Lower leg skin (tissue), 4 donors: ENCODE measurements at regions not wholly inside any gene's neighbourhood (a gene's known extent, or its start where the extent isn't known, plus 50 kb on each side); places are given as distances from the start of the nearest gene placed in this dataset.

Experiments
- DNase-seq, 2 donors: peaks; one replicate each; pipeline ENCODE4 v3.0.0-alpha.2; 2019; ENCODE audit warnings: low spot score in 2 of 2
- H3K4me3 ChIP-seq: fragments of 200-600 bp; sonication (generic); 2 replicates; pipeline ENCODE4 v1.5.1; 2017; ENCODE audit warnings: mild to moderate bottlenecking, low read depth; ENCODE audit not compliant: poor library complexity, severe bottlenecking
- POLR2A ChIP-seq, 2 donors: fragments of 450-650 bp; IDR thresholded peaks; one replicate each; pipeline ENCODE4 v1.6.1; 2016 to 2017; ENCODE audit warnings: antibody characterized with exemption in 2 of 2, mild to moderate bottlenecking in 1 of 2, moderate library complexity in 1 of 2
- WGBS, 2 donors: methylation state at CpG; one replicate each; pipeline ENCODE4 v1.1.5; 2018; 5-methylcytosine and 5-hydroxymethylcytosine counted together
- intact Hi-C: fragments of 100-400 bp; cut with DNase I; formaldehyde crosslinking; loops from one replicate; pipeline ENCODE4 v1.15.0; 2023; ENCODE audit warnings: low total_unique reads
- TF ChIP-seq, protein P1 (sequence below), 3 donors: fragments of 450-650 bp; IDR thresholded peaks; one replicate each; pipeline ENCODE4 v1.5.1; 2016; ENCODE audit warnings: antibody characterized with exemption in 3 of 3, mild to moderate bottlenecking in 3 of 3, moderate library complexity in 2 of 3

DNA sequence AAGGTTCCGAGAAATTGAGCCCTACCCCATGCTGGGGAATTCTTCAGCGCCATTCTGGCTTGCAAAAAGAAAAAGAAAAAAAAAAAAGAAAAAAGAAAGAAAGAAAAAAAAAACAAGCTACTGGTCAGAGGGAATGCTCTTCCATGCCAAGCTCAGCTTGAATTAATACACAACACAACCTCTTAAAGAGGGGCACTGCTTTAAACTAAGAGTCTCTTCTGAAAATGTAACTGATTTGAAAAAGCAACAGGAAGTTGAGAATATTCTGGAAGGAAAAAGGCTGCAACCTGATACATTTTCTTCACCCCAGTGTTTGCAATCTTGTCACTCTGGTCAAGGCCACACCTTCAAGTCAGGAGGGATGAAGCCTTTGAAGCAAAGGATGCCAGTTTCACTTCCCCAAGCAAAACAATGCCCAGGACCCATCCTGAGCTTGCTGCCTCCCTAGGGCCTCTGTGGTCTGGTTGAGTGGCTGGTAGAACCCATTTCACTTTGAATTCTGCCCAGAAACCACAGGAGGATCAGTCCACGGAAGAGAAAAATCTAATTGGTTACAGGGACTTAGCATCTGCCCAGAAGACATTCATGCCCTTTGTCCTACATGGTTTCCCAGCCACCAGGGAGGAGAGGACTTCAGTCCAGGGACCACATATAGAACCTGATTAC, 389.7 kb downstream of the SOX9 start:
- intact Hi-C loops = no loop called here
- 79 to 80% methylated on average over 3 of the region's 3 CpGs for WGBS, 2 donors
- TF ChIP-seq, protein P1, sequence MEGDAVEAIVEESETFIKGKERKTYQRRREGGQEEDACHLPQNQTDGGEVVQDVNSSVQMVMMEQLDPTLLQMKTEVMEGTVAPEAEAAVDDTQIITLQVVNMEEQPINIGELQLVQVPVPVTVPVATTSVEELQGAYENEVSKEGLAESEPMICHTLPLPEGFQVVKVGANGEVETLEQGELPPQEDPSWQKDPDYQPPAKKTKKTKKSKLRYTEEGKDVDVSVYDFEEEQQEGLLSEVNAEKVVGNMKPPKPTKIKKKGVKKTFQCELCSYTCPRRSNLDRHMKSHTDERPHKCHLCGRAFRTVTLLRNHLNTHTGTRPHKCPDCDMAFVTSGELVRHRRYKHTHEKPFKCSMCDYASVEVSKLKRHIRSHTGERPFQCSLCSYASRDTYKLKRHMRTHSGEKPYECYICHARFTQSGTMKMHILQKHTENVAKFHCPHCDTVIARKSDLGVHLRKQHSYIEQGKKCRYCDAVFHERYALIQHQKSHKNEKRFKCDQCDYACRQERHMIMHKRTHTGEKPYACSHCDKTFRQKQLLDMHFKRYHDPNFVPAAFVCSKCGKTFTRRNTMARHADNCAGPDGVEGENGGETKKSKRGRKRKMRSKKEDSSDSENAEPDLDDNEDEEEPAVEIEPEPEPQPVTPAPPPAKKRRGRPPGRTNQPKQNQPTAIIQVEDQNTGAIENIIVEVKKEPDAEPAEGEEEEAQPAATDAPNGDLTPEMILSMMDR (IDR thresholded peaks at IDR 0.05) = no peak
- no peak for TF ChIP-seq POLR2A (IDR thresholded peaks at IDR 0.05)
- no peak for DNase-seq
- H3K4me3 ChIP-seq = no peak overlapping the region

DNA sequence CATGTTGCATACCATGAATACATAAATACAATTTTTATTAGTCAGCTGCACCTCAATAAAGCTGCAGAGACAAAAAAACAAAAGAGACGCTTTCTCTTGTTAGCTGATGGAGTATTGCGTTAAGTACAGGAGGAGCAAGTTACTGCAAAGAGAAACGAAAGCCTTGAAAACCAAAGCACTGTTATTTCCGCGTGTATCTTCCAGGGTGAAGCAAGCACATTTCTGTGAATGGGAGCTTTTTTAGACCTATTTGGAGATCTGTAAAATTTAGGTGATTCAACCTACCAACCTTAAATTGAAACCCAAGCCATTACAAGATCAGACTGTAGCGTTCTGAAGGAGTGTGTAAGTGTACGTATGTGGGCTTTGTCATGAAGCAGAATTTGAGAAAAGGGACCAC, 390.4 kb downstream of the SOX9 start:
- WGBS, 2 donors = 84 to 86% methylated on average over 7 of the region's 7 CpGs
- DNase-seq = no peak
- TF ChIP-seq, protein P1 (IDR thresholded peaks at IDR 0.05) = no peak
- no peak for TF ChIP-seq POLR2A (IDR thresholded peaks at IDR 0.05)
- intact Hi-C loops = no loop called here
- no peak overlapping the region for H3K4me3 ChIP-seq

GRCh38 chr17:72511874-72512273, 391.1 kb downstream of the SOX9 start:
- intact Hi-C loops = no loop called here
- WGBS, 2 donors = 65 to 75% methylated on average over 3 of the region's 3 CpGs
- TF ChIP-seq, protein P1 (IDR thresholded peaks at IDR 0.05) = no peak
- TF ChIP-seq POLR2A (IDR thresholded peaks at IDR 0.05) = no peak
- no peak for DNase-seq
- H3K4me3 ChIP-seq = no peak overlapping the region

- intact Hi-C loops = no loop called here
- WGBS, 2 donors = 91 to 96% methylated on average over 8 of the region's 8 CpGs
- no peak overlapping the region for H3K4me3 ChIP-seq
- no peak for DNase-seq
- no peak for TF ChIP-seq POLR2A (IDR thresholded peaks at IDR 0.05)
- TF ChIP-seq, protein P1 (IDR thresholded peaks at IDR 0.05) = no peak
Measured at GRCh38 chr17:72512649-72513556, 392.1 kb downstream of the SOX9 start.

DNA sequence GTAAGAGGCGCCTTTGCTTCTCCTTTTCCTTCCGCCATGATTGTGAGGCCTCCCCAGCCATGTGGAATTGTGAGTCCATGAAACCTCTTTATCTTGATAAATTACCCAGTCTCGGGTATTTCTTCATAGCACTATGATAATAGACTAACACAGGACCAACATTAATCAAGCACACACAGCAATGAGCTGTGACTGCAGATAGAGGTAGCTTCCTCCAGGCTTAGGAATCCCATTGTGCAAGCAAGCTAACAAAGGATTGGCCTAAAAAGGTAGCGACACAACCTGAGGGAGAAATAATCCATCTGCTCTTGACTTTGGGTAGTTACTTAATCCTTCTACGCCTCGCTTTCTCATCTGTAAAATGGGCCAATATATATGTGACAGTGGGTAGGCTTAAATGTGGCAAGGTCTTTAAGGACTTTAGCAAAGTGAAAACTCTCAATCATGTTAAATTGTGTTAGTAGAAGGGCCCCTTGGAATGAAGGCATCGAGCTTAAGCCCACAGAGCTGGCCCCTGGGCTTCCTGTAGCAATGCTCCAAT, 393.6 kb downstream of the SOX9 start:
- 85% methylated on average over 7 of the region's 7 CpGs for WGBS, 2 donors
- TF ChIP-seq, protein P1 (IDR thresholded peaks at IDR 0.05) = no peak
- no peak for TF ChIP-seq POLR2A (IDR thresholded peaks at IDR 0.05)
- H3K4me3 ChIP-seq = no peak overlapping the region
- no peak for DNase-seq
- intact Hi-C loops = no loop called here
